Endothelial cell of umbilical vein (primary cell): ENCODE measurements at regions not wholly inside any gene's neighbourhood (a gene's known extent, or its start where the extent isn't known, plus 50 kb on each side); places are given as distances from the start of the nearest gene placed in this dataset.

Source experiments
- EZH2 ChIP-seq: IDR thresholded peaks from 2 replicates; pipeline ENCODE4 v1.6.1; 2012; ENCODE audit warnings: borderline replicate concordance, low read depth, mild to moderate bottlenecking, moderate library complexity, low read length, inconsistent platforms; ENCODE audit not compliant: severe bottlenecking
- GATA2 ChIP-seq: IDR thresholded peaks from 2 replicates; pipeline ENCODE4 v1.7.0; 2011; ENCODE audit warnings: low read depth, mild to moderate bottlenecking, moderate library complexity, mixed read lengths, low read length; ENCODE audit not compliant: insufficient read length, insufficient read depth
- JUN ChIP-seq: IDR thresholded peaks from 2 replicates; pipeline ENCODE4 v1.6.1; 2011; ENCODE audit warnings: borderline replicate concordance, low read depth; ENCODE audit not compliant: insufficient read length, insufficient read depth
- POLR2A ChIP-seq: IDR thresholded peaks from 2 replicates; pipeline ENCODE4 v1.6.1; 2012; ENCODE audit warnings: low read depth, mild to moderate bottlenecking, control low read depth, low read length
- POLR2AphosphoS5 ChIP-seq: IDR thresholded peaks from 2 replicates; pipeline ENCODE4 v1.6.1; 2012; ENCODE audit warnings: low read depth, mild to moderate bottlenecking, control low read depth, low read length, moderate library complexity; ENCODE audit not compliant: insufficient read depth
- TF ChIP-seq, protein P1 (sequence below), 2 donors: IDR thresholded peaks; 1 replicate in 1 of 2; 2 replicates in 1 of 2; pipeline ENCODE4 v1.5.1; 2011; ENCODE audit warnings: low read length in 2 of 2, mild to moderate bottlenecking in 2 of 2, moderate library complexity in 2 of 2, control low read depth in 1 of 2, inconsistent platforms in 1 of 2, low read depth in 1 of 2; ENCODE audit not compliant: insufficient read depth in 1 of 2; ENCODE audit errors: extremely low read depth in 1 of 2
- TF ChIP-seq, protein P2 (sequence below): IDR thresholded peaks from 2 replicates; pipeline ENCODE4 v1.6.1; 2011; ENCODE audit not compliant: insufficient read depth, insufficient read length

DNA sequence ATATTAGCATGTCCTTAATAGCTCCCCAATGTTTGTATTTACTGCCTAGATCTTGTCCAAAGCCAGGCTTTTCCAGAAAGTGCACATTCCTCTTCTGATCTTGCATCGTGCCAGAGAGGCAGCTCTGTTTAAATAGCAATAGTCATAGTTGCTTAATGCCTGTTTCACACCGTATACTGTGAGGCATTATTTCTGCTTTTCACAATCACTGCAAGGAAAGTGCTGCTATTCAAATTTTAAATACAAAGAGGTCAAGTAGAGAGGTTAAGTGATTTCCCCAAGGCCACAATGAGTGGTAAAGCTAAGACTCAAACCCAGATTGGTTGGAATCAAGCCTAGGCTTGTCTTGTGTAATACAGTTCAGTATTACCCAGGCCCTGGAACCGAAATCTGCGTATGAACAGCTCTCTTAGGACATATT lies 153.6 kb downstream of the SNX18 start:
- no peak for TF ChIP-seq POLR2A
- TF ChIP-seq, protein P1, sequence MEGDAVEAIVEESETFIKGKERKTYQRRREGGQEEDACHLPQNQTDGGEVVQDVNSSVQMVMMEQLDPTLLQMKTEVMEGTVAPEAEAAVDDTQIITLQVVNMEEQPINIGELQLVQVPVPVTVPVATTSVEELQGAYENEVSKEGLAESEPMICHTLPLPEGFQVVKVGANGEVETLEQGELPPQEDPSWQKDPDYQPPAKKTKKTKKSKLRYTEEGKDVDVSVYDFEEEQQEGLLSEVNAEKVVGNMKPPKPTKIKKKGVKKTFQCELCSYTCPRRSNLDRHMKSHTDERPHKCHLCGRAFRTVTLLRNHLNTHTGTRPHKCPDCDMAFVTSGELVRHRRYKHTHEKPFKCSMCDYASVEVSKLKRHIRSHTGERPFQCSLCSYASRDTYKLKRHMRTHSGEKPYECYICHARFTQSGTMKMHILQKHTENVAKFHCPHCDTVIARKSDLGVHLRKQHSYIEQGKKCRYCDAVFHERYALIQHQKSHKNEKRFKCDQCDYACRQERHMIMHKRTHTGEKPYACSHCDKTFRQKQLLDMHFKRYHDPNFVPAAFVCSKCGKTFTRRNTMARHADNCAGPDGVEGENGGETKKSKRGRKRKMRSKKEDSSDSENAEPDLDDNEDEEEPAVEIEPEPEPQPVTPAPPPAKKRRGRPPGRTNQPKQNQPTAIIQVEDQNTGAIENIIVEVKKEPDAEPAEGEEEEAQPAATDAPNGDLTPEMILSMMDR (IDR thresholded peaks at IDR 0.05; ENCODE audit: extremely low read depth in 1 of 2, insufficient read depth in 1 of 2, low read depth in 1 of 2, low read length in 2 of 2): no peak
- TF ChIP-seq POLR2AphosphoS5: no peak
- no peak for TF ChIP-seq JUN
- no peak for TF ChIP-seq EZH2
- TF ChIP-seq, protein P2, sequence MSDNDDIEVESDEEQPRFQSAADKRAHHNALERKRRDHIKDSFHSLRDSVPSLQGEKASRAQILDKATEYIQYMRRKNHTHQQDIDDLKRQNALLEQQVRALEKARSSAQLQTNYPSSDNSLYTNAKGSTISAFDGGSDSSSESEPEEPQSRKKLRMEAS: no peak
- no peak for TF ChIP-seq GATA2
